ENCODE measurements at regions not wholly inside any gene's neighbourhood (a gene's known extent, or its start where the extent isn't known, plus 50 kb on each side); places are given as distances from the start of the nearest gene placed in this dataset.

DNA sequence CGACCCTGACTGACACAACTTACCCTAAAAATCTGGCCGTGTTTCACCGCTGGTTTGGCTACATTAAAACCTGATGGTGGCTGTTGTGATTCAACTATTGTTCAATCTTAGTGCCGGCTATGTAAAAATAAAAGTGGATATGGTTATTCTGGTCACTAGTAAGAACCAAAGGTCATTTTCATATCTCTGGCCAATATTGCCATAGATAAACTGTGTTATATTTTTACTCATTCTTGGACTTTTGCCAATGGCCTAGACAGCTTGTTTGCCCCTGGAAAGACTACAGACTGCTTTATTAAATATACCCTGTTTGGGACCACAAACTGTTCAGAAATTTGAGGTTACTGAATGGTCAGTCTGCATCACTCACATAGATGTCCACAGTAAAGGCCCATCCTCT is 258.5 kb upstream of the KLHL1 start:
- TF ChIP-seq CTCF (IDR thresholded peaks at IDR 0.05; ENCODE audit: insufficient read depth, low read length, poor library complexity, severe bottlenecking) (no peak), EZH2phosphoT487 (conservative IDR thresholded peaks at IDR 0.05; ENCODE audit: low read length) (no peak)
